ENCODE measurements at regions not wholly inside any gene's neighbourhood (a gene's known extent, or its start where the extent isn't known, plus 50 kb on each side); places are given as distances from the start of the nearest gene placed in this dataset.

DNA sequence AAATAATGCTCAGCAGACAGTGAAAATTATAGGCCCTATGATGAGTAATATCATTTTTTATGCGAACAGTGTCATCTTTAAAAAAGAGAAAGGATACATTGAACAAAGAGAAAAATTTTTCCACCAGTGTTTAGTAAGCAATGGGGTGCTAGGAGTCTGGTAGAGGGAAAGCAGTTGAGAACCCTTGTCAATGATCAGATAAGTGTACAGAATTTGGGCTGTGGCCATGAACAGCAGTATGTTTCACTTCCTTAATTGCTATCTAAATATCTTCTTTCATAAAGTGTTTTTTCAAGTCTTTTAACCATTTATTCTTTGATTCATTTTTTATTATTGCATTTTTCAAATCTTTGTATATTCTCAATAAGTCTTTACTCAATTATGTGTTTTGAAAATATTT lies 750.7 kb upstream of the KCND2 start:
- intact Hi-C loops (cut with micrococcal nuclease) = no loop called here

DNA sequence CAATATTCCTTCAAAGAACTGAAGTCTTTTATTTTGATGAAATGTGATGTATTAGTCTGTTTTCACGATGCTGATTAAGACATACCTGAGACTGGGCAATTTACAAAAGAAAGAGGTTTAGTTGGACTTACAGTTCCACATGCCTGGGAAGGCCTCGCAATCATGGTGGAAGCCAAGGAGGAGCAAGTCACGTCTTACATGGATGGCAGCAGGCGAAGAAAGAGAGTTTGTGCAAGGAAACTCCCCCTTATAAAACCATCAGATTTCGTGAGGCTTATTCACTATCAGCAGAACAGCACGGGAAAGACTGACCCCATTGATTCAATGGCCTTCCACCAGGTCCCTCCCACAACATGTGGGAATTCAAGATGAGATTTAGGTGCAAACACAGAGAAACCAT lies 750.3 kb upstream of the KCND2 start:
- Mint-ChIP-seq H3K4me1 (ENCODE audit: low read depth) (no peaks in the 10 kb centered on the region), H3K27ac (no peak overlapping the region), H3K36me3 (ENCODE audit: low read depth) (no peaks in the 10 kb centered on the region), H3K9me3 (peaks cover 22% of the 10 kb centered on the region), H3K4me3 (ENCODE audit: low read depth) (no peak overlapping the region), H3K27me3 (ENCODE audit: low read depth) (no peaks in the 10 kb centered on the region)
- intact Hi-C loops (cut with micrococcal nuclease) = no loop called here
- no peak for DNase-seq (ENCODE audit: low spot score)

More for the DNA sequence above, 750.7 kb upstream of the KCND2 start:
- Mint-ChIP-seq H3K36me3 (ENCODE audit: low read depth) (no peaks in the 10 kb centered on the region), H3K4me1 (ENCODE audit: low read depth) (no peaks in the 10 kb centered on the region), H3K9me3 (peaks cover 22% of the 10 kb centered on the region), H3K4me3 (ENCODE audit: low read depth) (no peak overlapping the region), H3K27ac (no peak overlapping the region), H3K27me3 (ENCODE audit: low read depth) (no peaks in the 10 kb centered on the region)
- no peak for DNase-seq (ENCODE audit: low spot score)

- Mint-ChIP-seq H3K27ac (no peak overlapping the region), H3K36me3 (ENCODE audit: low read depth) (no peaks in the 10 kb centered on the region), H3K4me3 (ENCODE audit: low read depth) (no peak overlapping the region), H3K27me3 (ENCODE audit: low read depth) (no peaks in the 10 kb centered on the region), H3K4me1 (ENCODE audit: low read depth) (no peaks in the 10 kb centered on the region), H3K9me3 (peaks cover 11% of the 10 kb centered on the region)
- no peak for DNase-seq (ENCODE audit: low spot score)
- intact Hi-C loops (cut with micrococcal nuclease) = no loop called here
These were observed 727.9 kb upstream of the KCND2 start for GRCh38 chr7:119545118-119545517.

DNA sequence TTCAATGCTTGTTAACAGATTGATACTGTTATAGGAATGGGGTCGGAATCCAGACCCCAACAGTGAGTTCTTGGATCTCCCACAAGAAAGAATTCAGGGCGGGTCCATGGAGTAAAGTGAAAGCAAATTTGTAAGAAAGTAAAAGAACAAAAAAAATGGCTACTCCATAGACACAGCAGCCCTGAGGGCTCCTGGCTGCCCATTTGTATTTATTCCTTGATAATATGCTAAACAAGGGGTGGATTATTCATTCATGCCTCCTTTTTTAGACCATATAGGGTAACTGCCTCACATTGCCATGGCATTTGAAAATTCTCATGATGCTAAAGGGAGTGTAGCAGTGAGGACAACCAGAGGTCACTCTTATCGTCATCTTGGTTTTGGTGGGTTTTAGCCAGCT lies 717.2 kb upstream of the KCND2 start:
- peaks cover 10% of the 10 kb centered on the region for H3K9me3 Mint-ChIP-seq
- no peaks in the 10 kb centered on the region for H3K4me1 Mint-ChIP-seq (ENCODE audit: low read depth)
- H3K27ac Mint-ChIP-seq = no peak overlapping the region
- H3K36me3 Mint-ChIP-seq (ENCODE audit: low read depth) = no peaks in the 10 kb centered on the region
- DNase-seq (ENCODE audit: low spot score) = no peak
- intact Hi-C loops (cut with micrococcal nuclease) = no loop called here
- H3K27me3 Mint-ChIP-seq (ENCODE audit: low read depth) = no peaks in the 10 kb centered on the region
- no peak overlapping the region for H3K4me3 Mint-ChIP-seq (ENCODE audit: low read depth)

- Mint-ChIP-seq H3K27me3 (ENCODE audit: low read depth) (no peaks in the 10 kb centered on the region), H3K9me3 (peaks cover 10% of the 10 kb centered on the region), H3K27ac (no peak overlapping the region), H3K4me3 (ENCODE audit: low read depth) (no peak overlapping the region), H3K4me1 (ENCODE audit: low read depth) (no peaks in the 10 kb centered on the region), H3K36me3 (ENCODE audit: low read depth) (no peaks in the 10 kb centered on the region)
- DNase-seq (ENCODE audit: low spot score) = no peak
- intact Hi-C loops (cut with micrococcal nuclease) = no loop called here
These were observed 716.5 kb upstream of the KCND2 start for GRCh38 chr7:119556436-119556835.

DNA sequence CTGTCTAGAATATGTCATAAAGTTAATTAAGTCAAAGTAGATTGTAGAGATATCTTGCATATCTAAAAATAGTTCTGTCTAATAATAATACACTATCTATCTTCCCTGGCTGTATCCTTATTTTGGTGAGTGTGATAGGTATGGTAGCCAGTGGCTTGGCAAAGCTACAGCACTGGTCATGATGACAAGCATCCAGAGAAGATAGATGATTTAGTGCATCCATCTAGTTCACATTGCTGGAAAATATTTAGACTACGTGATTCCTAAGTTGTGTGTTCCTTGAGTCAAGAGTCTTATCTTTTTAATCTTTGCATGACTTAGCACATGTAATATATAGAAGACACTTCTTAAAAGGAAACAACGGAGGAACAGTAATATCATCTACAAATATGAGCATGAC lies 711.2 kb upstream of the KCND2 start:
- intact Hi-C loops (cut with micrococcal nuclease) = no loop called here
- Mint-ChIP-seq H3K27ac (no peak overlapping the region), H3K4me3 (ENCODE audit: low read depth) (no peak overlapping the region), H3K27me3 (ENCODE audit: low read depth) (no peaks in the 10 kb centered on the region), H3K9me3 (peaks cover 18% of the 10 kb centered on the region), H3K36me3 (ENCODE audit: low read depth) (no peaks in the 10 kb centered on the region), H3K4me1 (ENCODE audit: low read depth) (no peaks in the 10 kb centered on the region)
- DNase-seq (ENCODE audit: low spot score) = no peak

DNA sequence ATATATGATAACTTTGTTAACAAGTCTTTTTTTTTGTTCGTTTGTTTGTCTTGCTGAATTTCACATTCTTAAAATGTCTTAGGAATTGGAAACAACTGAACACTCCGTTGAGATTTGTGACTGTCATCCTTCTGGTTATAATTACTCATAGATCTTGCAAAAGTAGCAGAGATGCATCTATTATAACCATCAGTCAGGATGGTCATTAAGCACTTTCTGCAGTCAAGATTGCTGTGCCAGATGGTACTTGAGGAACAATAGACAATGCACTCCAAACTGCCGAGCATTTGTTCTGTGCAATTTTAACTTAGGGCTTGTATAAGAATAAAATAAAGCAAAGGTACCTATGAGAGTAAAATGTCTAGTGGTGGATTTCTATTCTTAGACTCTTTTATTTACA lies 710.1 kb upstream of the KCND2 start:
- peaks cover 18% of the 10 kb centered on the region for H3K9me3 Mint-ChIP-seq
- intact Hi-C loops (cut with micrococcal nuclease) = no loop called here
- H3K27me3 Mint-ChIP-seq (ENCODE audit: low read depth) = no peaks in the 10 kb centered on the region
- H3K36me3 Mint-ChIP-seq (ENCODE audit: low read depth) = no peaks in the 10 kb centered on the region
- H3K4me3 Mint-ChIP-seq (ENCODE audit: low read depth) = no peak overlapping the region
- no peak overlapping the region for H3K27ac Mint-ChIP-seq
- H3K4me1 Mint-ChIP-seq (ENCODE audit: low read depth) = no peaks in the 10 kb centered on the region
- no peak for DNase-seq (ENCODE audit: low spot score)

- Mint-ChIP-seq H3K4me1 (ENCODE audit: low read depth) (no peaks in the 10 kb centered on the region), H3K27ac (no peak overlapping the region), H3K4me3 (ENCODE audit: low read depth) (no peak overlapping the region), H3K9me3 (peaks cover 11% of the 10 kb centered on the region), H3K27me3 (ENCODE audit: low read depth) (no peaks in the 10 kb centered on the region), H3K36me3 (ENCODE audit: low read depth) (no peaks in the 10 kb centered on the region)
- DNase-seq (ENCODE audit: low spot score) = no peak
- intact Hi-C loops (cut with micrococcal nuclease) = no loop called here
These were observed 701.3 kb upstream of the KCND2 start for GRCh38 chr7:119571666-119572065.

- Mint-ChIP-seq H3K4me1 (ENCODE audit: low read depth) (no peaks in the 10 kb centered on the region), H3K27me3 (ENCODE audit: low read depth) (no peaks in the 10 kb centered on the region), H3K4me3 (ENCODE audit: low read depth) (no peak overlapping the region), H3K27ac (no peak overlapping the region), H3K9me3 (peaks cover 11% of the 10 kb centered on the region), H3K36me3 (ENCODE audit: low read depth) (no peaks in the 10 kb centered on the region)
- no peak for DNase-seq (ENCODE audit: low spot score)
- intact Hi-C loops (cut with micrococcal nuclease) = no loop called here
These were observed 700.8 kb upstream of the KCND2 start for GRCh38 chr7:119572132-119572531.

- no peak for DNase-seq (ENCODE audit: low spot score)
- Mint-ChIP-seq H3K27ac (no peak overlapping the region), H3K9me3 (peaks cover 11% of the 10 kb centered on the region), H3K36me3 (ENCODE audit: low read depth) (no peaks in the 10 kb centered on the region), H3K4me1 (ENCODE audit: low read depth) (no peaks in the 10 kb centered on the region), H3K4me3 (ENCODE audit: low read depth) (no peak overlapping the region), H3K27me3 (ENCODE audit: low read depth) (no peaks in the 10 kb centered on the region)
- intact Hi-C loops (cut with micrococcal nuclease) = no loop called here
These were observed 700.4 kb upstream of the KCND2 start for GRCh38 chr7:119572541-119572940.

GRCh38 chr7:119578116-119578515 lies 694.9 kb upstream of the KCND2 start:
- H3K27ac Mint-ChIP-seq = no peak overlapping the region
- H3K4me1 Mint-ChIP-seq (ENCODE audit: low read depth) = no peaks in the 10 kb centered on the region
- intact Hi-C loops (cut with micrococcal nuclease) = no loop called here
- no peaks in the 10 kb centered on the region for H3K27me3 Mint-ChIP-seq (ENCODE audit: low read depth)
- DNase-seq (ENCODE audit: low spot score) = no peak
- H3K36me3 Mint-ChIP-seq (ENCODE audit: low read depth) = no peaks in the 10 kb centered on the region
- peaks cover 8% of the 10 kb centered on the region for H3K9me3 Mint-ChIP-seq
- H3K4me3 Mint-ChIP-seq (ENCODE audit: low read depth) = no peak overlapping the region

GRCh38 chr7:119594956-119595355 lies 678.0 kb upstream of the KCND2 start:
- Mint-ChIP-seq H3K4me1 (ENCODE audit: low read depth) (no peaks in the 10 kb centered on the region), H3K27ac (no peak overlapping the region)
- no peak for DNase-seq (ENCODE audit: low spot score)

DNA sequence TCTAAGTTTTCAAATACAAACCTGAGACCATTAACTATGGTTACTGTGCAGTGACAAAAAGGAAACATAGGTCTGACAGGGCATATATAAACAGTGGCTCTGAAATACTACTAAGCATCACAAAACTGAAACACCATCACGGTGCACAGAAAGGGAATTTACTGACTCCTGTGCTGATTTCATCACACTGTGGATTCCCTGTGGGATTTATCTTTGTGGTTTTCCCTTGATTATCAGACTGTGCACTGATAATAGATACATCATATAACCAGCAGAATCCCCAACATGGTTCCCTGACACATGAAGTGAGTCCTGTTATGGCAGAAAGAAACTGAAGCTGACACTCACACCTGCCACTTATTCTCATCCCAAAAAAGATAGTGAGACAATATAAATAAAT lies 676.3 kb upstream of the KCND2 start:
- no peak overlapping the region for H3K4me3 Mint-ChIP-seq (ENCODE audit: low read depth)
- no peak for DNase-seq (ENCODE audit: low spot score)
- H3K4me1 Mint-ChIP-seq (ENCODE audit: low read depth) = no peaks in the 10 kb centered on the region
- intact Hi-C loops (cut with micrococcal nuclease) = no loop called here
- no peaks in the 10 kb centered on the region for H3K36me3 Mint-ChIP-seq (ENCODE audit: low read depth)
- no peaks in the 10 kb centered on the region for H3K27me3 Mint-ChIP-seq (ENCODE audit: low read depth)
- no peak overlapping the region for H3K27ac Mint-ChIP-seq
- peaks cover 22% of the 10 kb centered on the region for H3K9me3 Mint-ChIP-seq

More at GRCh38 chr7:119594956-119595355, 678.0 kb upstream of the KCND2 start:
- Mint-ChIP-seq H3K9me3 (peaks cover 18% of the 10 kb centered on the region), H3K36me3 (ENCODE audit: low read depth) (no peaks in the 10 kb centered on the region), H3K27me3 (ENCODE audit: low read depth) (no peaks in the 10 kb centered on the region), H3K4me3 (ENCODE audit: low read depth) (no peak overlapping the region)
- intact Hi-C loops (cut with micrococcal nuclease) = no loop called here

DNA sequence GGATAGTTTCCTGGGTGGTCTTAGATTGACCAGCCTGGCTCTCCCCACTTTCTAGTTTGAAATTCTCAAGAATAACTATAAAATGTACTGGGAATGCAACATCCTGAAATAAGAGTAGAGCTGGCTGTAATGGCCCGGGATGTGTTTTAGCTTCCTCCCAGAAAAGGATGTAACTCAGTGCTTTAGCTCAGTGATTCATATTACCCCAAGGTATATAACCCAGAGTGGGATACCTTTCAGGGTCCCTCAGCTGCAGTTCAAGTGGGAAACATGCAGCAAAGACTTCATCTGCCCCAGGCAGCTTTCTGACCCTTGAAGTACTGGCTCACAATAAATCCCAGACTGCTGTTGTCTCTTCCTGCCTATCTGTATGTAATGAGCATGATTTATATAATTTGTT lies 666.7 kb upstream of the KCND2 start:
- Mint-ChIP-seq H3K4me3 (ENCODE audit: low read depth) (no peak overlapping the region), H3K27me3 (ENCODE audit: low read depth) (no peaks in the 10 kb centered on the region), H3K36me3 (ENCODE audit: low read depth) (no peaks in the 10 kb centered on the region)

More for the DNA sequence above, 666.7 kb upstream of the KCND2 start:
- Mint-ChIP-seq H3K9me3 (peaks cover 37% of the 10 kb centered on the region), H3K27ac (no peak overlapping the region), H3K4me1 (ENCODE audit: low read depth) (no peaks in the 10 kb centered on the region)
- intact Hi-C loops (cut with micrococcal nuclease) = no loop called here
- no peak for DNase-seq (ENCODE audit: low spot score)
